ENCODE measurements at regions not wholly inside any gene's neighbourhood (a gene's known extent, or its start where the extent isn't known, plus 50 kb on each side); places are given as distances from the start of the nearest gene placed in this dataset.
A peak's percentile ranks its signal among the peaks of the same experiment; 100 is the strongest.
"Not testable (repeated sequence)": the region's sequence is repeated elsewhere in the genome, so short reads cannot be mapped to it uniquely, and the experiment has no call there.

- no peak for DNase-seq
- TF ChIP-seq POLR2A (IDR thresholded peaks at IDR 0.05; ENCODE audit: low read length) (no peak), GATA1 (IDR thresholded peaks at IDR 0.05; ENCODE audit: low read depth, low read length) (no peak)
Measured at GRCh38 chr1:234953655-234954405, 174.8 kb downstream of the TOMM20 start.

GRCh38 chr1:234950598-234950997, 178.0 kb downstream of the TOMM20 start:
- TF ChIP-seq GATA1 (IDR thresholded peaks at IDR 0.05; ENCODE audit: low read depth, low read length), result no peak
- no peak for TF ChIP-seq POLR2A (IDR thresholded peaks at IDR 0.05; ENCODE audit: low read length)
- DNase-seq, result no peak

GRCh38 chr1:234949528-234949927, 179.1 kb downstream of the TOMM20 start:
- DNase-seq, result not testable (repeated sequence)

GRCh38 chr1:234944439-234945344, 183.9 kb downstream of the TOMM20 start:
- no peak for TF ChIP-seq GATA1 (IDR thresholded peaks at IDR 0.05; ENCODE audit: low read depth, low read length)
- TF ChIP-seq POLR2A (IDR thresholded peaks at IDR 0.05; ENCODE audit: low read length), result no peak
- DNase-seq, result no peak

GRCh38 chr1:234943836-234944402, 184.7 kb downstream of the TOMM20 start:
- DNase-seq, result no peak
- TF ChIP-seq GATA1 (IDR thresholded peaks at IDR 0.05; ENCODE audit: low read depth, low read length), result no peak
- TF ChIP-seq POLR2A (IDR thresholded peaks at IDR 0.05; ENCODE audit: low read length), result no peak

- TF ChIP-seq POLR2A (IDR thresholded peaks at IDR 0.05; ENCODE audit: low read length), result no peak
- peak in 1 of 2 experiments; percentile 69 for DNase-seq
Measured at GRCh38 chr1:234942879-234943506, 185.6 kb downstream of the TOMM20 start.

GRCh38 chr1:234942012-234942332, 186.7 kb downstream of the TOMM20 start:
- TF ChIP-seq POLR2A (IDR thresholded peaks at IDR 0.05; ENCODE audit: low read length) (no peak), GATA1 (IDR thresholded peaks at IDR 0.05; ENCODE audit: low read depth, low read length) (no peak)
- no peak for DNase-seq

GRCh38 chr1:234941321-234942011, 187.2 kb downstream of the TOMM20 start:
- no peak for TF ChIP-seq POLR2A (IDR thresholded peaks at IDR 0.05; ENCODE audit: low read length)
- no peak for DNase-seq

GRCh38 chr1:234940841-234941240, 187.8 kb downstream of the TOMM20 start:
- TF ChIP-seq POLR2A (IDR thresholded peaks at IDR 0.05; ENCODE audit: low read length) (no peak), GATA1 (IDR thresholded peaks at IDR 0.05; ENCODE audit: low read depth, low read length) (no peak)
- DNase-seq, result no peak

- DNase-seq, result no peak
- no peak for TF ChIP-seq POLR2A (IDR thresholded peaks at IDR 0.05; ENCODE audit: low read length)
- no peak for TF ChIP-seq GATA1 (IDR thresholded peaks at IDR 0.05; ENCODE audit: low read depth, low read length)
Measured at GRCh38 chr1:234938924-234939323, 189.7 kb downstream of the TOMM20 start.

- DNase-seq, result no peak
Measured at GRCh38 chr1:234938135-234938534, 190.5 kb downstream of the TOMM20 start.

GRCh38 chr1:234936612-234937389, 191.8 kb downstream of the TOMM20 start:
- no peak for TF ChIP-seq GATA1 (IDR thresholded peaks at IDR 0.05; ENCODE audit: low read depth, low read length)
- TF ChIP-seq POLR2A (IDR thresholded peaks at IDR 0.05; ENCODE audit: low read length), result no peak
- no peak for DNase-seq

More at GRCh38 chr1:234938135-234938534, 190.5 kb downstream of the TOMM20 start:
- TF ChIP-seq POLR2A (IDR thresholded peaks at IDR 0.05; ENCODE audit: low read length), result no peak

- no peak for DNase-seq
- TF ChIP-seq POLR2A (IDR thresholded peaks at IDR 0.05; ENCODE audit: low read length), result no peak
- TF ChIP-seq GATA1 (IDR thresholded peaks at IDR 0.05; ENCODE audit: low read depth, low read length), result no peak
Measured at GRCh38 chr1:234934611-234935033, 194.0 kb downstream of the TOMM20 start.
